MM.1S (cell line): ENCODE measurements at regions not wholly inside any gene's neighbourhood (a gene's known extent, or its start where the extent isn't known, plus 50 kb on each side); places are given as distances from the start of the nearest gene placed in this dataset.
"Not testable (repeated sequence)": the region's sequence is repeated elsewhere in the genome, so short reads cannot be mapped to it uniquely, and the experiment has no call there.

Experiments used
- DNase-seq: peaks from one replicate; pipeline ENCODE4 v3.0.0-alpha.2; 2015
- H2AFZ ChIP-seq: fragments of 300-600 bp; sonication (generic); 2 replicates; pipeline ENCODE4 v1.6.0; 2016; ENCODE audit warnings: antibody characterized with exemption, low read length
- H3F3A ChIP-seq: fragments of 300-600 bp; sonication (generic); 2 replicates; pipeline ENCODE4 v1.6.1; 2016; ENCODE audit warnings: mild to moderate bottlenecking, antibody characterized with exemption, low read length, moderate library complexity, mixed read lengths; ENCODE audit not compliant: insufficient read depth
- H3K27ac ChIP-seq: fragments of 300-600 bp; sonication (generic); 2 replicates; pipeline ENCODE4 v1.5.1; 2016; ENCODE audit warnings: mild to moderate bottlenecking, low read length
- H3K27me3 ChIP-seq: fragments of 300-600 bp; sonication (generic); replicated peaks from 2 replicates; pipeline ENCODE4 v1.6.0; 2016; ENCODE audit warnings: low read length; ENCODE audit not compliant: insufficient read depth
- H3K36me3 ChIP-seq: fragments of 300-600 bp; sonication (generic); replicated peaks from 2 replicates; pipeline ENCODE4 v1.6.1; 2016; ENCODE audit warnings: mild to moderate bottlenecking, low read length, mixed read lengths; ENCODE audit not compliant: insufficient read depth
- H3K4me1 ChIP-seq: fragments of 300-600 bp; sonication (generic); 2 replicates; pipeline ENCODE4 v1.6.1; 2016; ENCODE audit warnings: low read length, mixed read lengths
- H3K4me2 ChIP-seq: fragments of 300-600 bp; sonication (generic); 2 replicates; pipeline ENCODE4 v1.6.0; 2016; ENCODE audit warnings: low read depth, low read length
- H3K4me3 ChIP-seq: fragments of 300-600 bp; sonication (generic); 2 replicates; pipeline ENCODE4 v1.5.1; 2016; ENCODE audit warnings: low read length, mixed read lengths
- H3K79me2 ChIP-seq: fragments of 300-600 bp; sonication (generic); 2 replicates; pipeline ENCODE4 v1.6.1; 2016; ENCODE audit warnings: mixed run types, low read length, mixed read lengths
- H3K9ac ChIP-seq: fragments of 300-600 bp; sonication (generic); 2 replicates; pipeline ENCODE4 v1.6.1; 2016; ENCODE audit warnings: low read length, mixed read lengths
- H3K9me2 ChIP-seq: fragments of 300-600 bp; sonication (generic); replicated peaks from 2 replicates; pipeline ENCODE4 v1.6.1; 2016; ENCODE audit warnings: mild to moderate bottlenecking, low read length, mixed read lengths; ENCODE audit not compliant: insufficient read depth
- H3K9me3 ChIP-seq: fragments of 300-600 bp; sonication (generic); replicated peaks from 2 replicates; pipeline ENCODE4 v1.6.1; 2016; ENCODE audit warnings: mild to moderate bottlenecking, low read length, mixed read lengths; ENCODE audit not compliant: insufficient read depth
- H4K20me1 ChIP-seq: fragments of 300-600 bp; sonication (generic); 2 replicates; pipeline ENCODE4 v1.6.1; 2016; ENCODE audit warnings: mild to moderate bottlenecking, low read length, moderate library complexity, mixed read lengths; ENCODE audit not compliant: insufficient read depth
- CTCF ChIP-seq: fragments of 300-600 bp; sonication (generic); IDR thresholded peaks from 2 replicates; pipeline ENCODE4 v1.5.1; 2016; ENCODE audit warnings: antibody characterized with exemption, low read length, mixed read lengths
- EZH2 ChIP-seq: fragments of 300-600 bp; sonication (generic); optimal IDR thresholded peaks from 2 replicates; pipeline ENCODE3; 2017; ENCODE audit warnings: low read depth, mild to moderate bottlenecking, antibody characterized with exemption, low read length, mixed read lengths
- EZH2phosphoT487 ChIP-seq: fragments of 300-600 bp; sonication (generic); IDR thresholded peaks from 2 replicates; pipeline ENCODE4 v1.6.1; 2018; ENCODE audit warnings: antibody characterized with exemption, low read length

- H3K4me1 ChIP-seq = no peaks in the 10 kb centered on the region
- H3K9me2 ChIP-seq = no peaks in the 10 kb centered on the region
- H3K4me2 ChIP-seq = no peak overlapping the region
- no peaks in the 10 kb centered on the region for H3K9me3 ChIP-seq
- H3F3A ChIP-seq = no peaks in the 10 kb centered on the region
- DNase-seq = no peak
- TF ChIP-seq EZH2phosphoT487 (no peak), CTCF (no peak), EZH2 (no peak)
- H3K79me2 ChIP-seq = no peaks in the 10 kb centered on the region
- H2AFZ ChIP-seq = no peak overlapping the region
- H3K27me3 ChIP-seq = no peaks in the 10 kb centered on the region
- no peak overlapping the region for H3K9ac ChIP-seq
- no peak overlapping the region for H3K27ac ChIP-seq
- H4K20me1 ChIP-seq = no peaks in the 10 kb centered on the region
- H3K36me3 ChIP-seq = no peaks in the 10 kb centered on the region
- no peak overlapping the region for H3K4me3 ChIP-seq
Measured at GRCh38 chr2:236354973-236355595, 90.9 kb upstream of the ASB18 start.

- H2AFZ ChIP-seq = no peak overlapping the region
- H3K27ac ChIP-seq = no peak overlapping the region
- H3K27me3 ChIP-seq = no peaks in the 10 kb centered on the region
- H3K4me1 ChIP-seq = no peaks in the 10 kb centered on the region
- H3K36me3 ChIP-seq = no peaks in the 10 kb centered on the region
- no peak overlapping the region for H3K4me3 ChIP-seq
- H4K20me1 ChIP-seq = no peaks in the 10 kb centered on the region
- no peaks in the 10 kb centered on the region for H3K9me3 ChIP-seq
- DNase-seq = no peak
- no peak for TF ChIP-seq EZH2
- no peak for TF ChIP-seq EZH2phosphoT487
- TF ChIP-seq CTCF = no peak
- no peak overlapping the region for H3K9ac ChIP-seq
- no peaks in the 10 kb centered on the region for H3K79me2 ChIP-seq
- H3K9me2 ChIP-seq = no peaks in the 10 kb centered on the region
- H3F3A ChIP-seq = no peaks in the 10 kb centered on the region
- H3K4me2 ChIP-seq = no peak overlapping the region
Measured at GRCh38 chr2:236355911-236356310, 91.7 kb upstream of the ASB18 start.

GRCh38 chr2:236356321-236356720 lies 92.1 kb upstream of the ASB18 start:
- not testable (repeated sequence) for H3K4me2 ChIP-seq, H3K27me3 ChIP-seq, H2AFZ ChIP-seq, H3K9me3 ChIP-seq, H3F3A ChIP-seq, H3K27ac ChIP-seq, H4K20me1 ChIP-seq, H3K4me1 ChIP-seq, H3K4me3 ChIP-seq, H3K79me2 ChIP-seq, H3K9ac ChIP-seq, H3K36me3 ChIP-seq, H3K9me2 ChIP-seq, DNase-seq

GRCh38 chr2:236358482-236358881 lies 94.3 kb upstream of the ASB18 start:
- H3F3A ChIP-seq, H2AFZ ChIP-seq, H3K9ac ChIP-seq, H3K27ac ChIP-seq, H3K9me3 ChIP-seq, H3K36me3 ChIP-seq, H3K27me3 ChIP-seq, H3K79me2 ChIP-seq, H3K4me3 ChIP-seq, H4K20me1 ChIP-seq, H3K4me2 ChIP-seq, DNase-seq, H3K9me2 ChIP-seq, H3K4me1 ChIP-seq: not testable (repeated sequence)
